Fibroblast of peridontal ligament (primary cell): ENCODE measurements at regions not wholly inside any gene's neighbourhood (a gene's known extent, or its start where the extent isn't known, plus 50 kb on each side); places are given as distances from the start of the nearest gene placed in this dataset.
"Not testable (repeated sequence)": the region's sequence is repeated elsewhere in the genome, so short reads cannot be mapped to it uniquely, and the experiment has no call there.

ENCODE experiments used
- DNase-seq: peaks from one replicate; pipeline ENCODE4 v3.0.0-alpha.2; 2010; ENCODE audit errors: extremely low read depth

DNA sequence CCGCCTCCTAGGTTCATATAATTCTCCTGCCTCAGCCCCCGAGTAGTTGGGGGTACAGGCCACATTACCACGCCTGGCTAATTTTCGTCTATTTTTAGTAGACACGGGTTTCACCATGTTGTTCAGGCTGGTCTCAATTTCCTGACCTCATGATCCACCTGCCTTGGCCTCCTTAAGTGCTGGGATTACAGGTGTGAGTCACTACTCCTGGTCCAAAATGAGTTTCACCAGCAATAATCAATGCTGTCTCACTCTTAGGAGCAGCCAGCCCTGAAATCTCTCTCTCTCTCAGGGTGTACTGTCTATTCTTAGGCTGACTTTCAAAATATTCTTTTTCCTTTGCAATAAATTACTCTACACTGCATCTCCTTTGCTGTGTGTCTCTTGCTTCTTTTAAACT lies 177.5 kb upstream of the HSFY2 start:
- no peak for DNase-seq

DNA sequence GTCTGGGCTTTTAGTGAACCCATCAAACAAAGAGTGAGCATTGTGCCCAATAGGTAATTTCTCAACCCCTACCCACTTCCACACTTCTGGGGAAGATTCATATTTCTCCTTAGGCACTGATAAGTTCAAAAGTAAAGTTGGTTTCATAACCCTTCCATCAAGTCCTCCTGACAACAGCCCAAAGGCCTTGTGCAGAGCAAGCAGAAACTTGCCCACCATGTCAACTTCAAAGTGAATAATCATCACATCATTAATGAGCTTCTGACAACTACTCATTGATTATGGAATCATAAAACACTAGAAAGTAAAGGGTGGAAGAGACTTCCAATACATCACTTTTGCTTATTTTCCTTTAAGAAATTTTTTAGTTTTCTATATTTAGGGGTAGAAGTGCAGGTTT lies 163.3 kb upstream of the HSFY2 start:
- DNase-seq = no peak

DNA sequence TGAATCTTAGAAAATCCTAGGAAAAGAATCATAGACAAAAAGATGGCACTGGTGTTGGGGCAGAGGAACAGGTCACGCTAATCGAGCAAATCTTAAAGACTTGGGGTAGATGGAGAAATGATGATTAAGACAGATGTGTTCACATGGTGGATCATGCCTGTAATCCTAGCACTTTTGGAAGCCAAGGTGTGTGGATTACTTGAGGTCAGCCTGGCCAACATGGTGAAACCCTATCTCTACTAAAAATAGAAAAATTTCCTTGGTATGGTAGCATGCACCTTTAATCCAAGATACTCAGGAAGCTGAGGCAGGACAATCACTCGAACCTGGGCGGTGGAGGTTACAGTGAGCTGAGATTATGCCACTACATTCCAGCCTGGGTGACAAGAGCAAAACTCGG lies 145.7 kb upstream of the HSFY2 start:
- no peak for DNase-seq

DNA sequence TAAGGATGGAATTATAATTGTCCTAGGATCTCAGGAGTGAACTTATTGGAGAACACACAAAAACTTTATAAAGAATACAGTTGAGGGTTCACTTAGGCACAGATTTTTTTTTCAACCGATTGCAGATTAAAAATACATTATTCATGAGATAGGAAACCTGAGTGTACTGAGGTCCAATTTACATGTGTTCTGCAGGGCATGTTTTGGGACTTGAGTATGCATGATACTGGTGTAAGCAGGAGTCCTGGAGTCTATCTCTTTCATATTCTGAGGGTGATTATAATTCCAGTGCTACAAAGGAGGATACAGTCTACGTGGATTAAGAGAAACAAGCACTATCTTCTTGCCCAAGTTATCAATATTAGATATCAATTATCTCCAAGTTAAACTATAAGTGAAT lies 139.3 kb upstream of the HSFY2 start:
- DNase-seq = no peak

DNA sequence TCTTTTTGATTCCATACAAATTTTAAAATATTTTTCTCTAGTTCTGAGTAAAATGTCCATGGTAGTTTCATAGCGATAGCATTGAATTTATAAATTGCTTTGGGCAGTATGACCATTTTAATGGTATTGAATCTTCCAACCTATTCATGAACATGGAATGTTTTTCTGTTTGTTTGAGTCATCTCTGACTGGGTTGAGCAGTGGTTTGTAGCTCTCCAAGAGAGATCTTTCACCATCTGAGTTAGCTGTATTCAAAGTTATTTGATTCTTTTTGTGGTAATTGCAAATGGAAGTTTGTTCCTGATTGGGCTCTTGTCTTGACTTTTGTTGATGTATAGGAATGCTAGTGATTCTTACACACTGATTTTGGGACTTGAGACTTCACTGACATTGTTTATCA lies 136.3 kb upstream of the HSFY2 start:
- peak; percentile 64 for DNase-seq

DNA sequence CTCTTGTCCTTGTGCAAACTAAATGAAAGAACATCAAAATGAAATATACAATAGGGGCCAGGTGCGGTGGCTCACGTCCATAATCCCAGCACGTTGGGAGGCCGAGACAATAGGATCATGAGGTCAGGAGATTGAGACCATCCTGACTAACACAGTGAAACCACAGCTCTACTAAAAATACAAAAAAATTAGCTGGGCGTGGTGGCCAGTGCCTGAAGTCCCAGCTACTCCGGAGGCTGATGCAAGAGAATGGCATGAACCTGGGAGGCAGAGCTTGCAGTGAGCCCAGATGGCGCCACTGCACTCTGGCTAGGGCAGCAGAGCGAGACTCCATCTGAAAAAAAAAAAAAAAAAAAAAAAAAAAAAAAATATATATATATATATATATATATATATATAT lies 132.7 kb upstream of the HSFY2 start:
- peak; percentile 11 for DNase-seq

DNA sequence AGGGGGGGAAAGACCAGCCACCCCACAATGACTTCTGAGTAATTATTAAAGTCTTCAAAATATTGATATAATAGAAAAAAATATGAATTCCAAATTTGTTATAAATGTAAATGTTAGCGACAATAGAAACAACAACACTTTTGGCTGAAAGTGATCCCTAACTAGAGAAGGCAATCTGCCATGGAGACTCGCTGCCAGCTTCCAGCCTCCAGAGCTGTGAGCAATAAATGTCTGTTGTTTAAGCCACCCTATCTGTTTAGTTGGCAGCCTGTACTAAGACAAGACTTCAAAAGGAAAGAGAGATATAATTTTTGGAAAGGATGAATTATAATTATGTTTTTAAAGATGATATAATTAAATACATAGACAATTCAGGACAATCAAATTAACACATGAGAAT lies 130.8 kb upstream of the HSFY2 start:
- DNase-seq = no peak

DNA sequence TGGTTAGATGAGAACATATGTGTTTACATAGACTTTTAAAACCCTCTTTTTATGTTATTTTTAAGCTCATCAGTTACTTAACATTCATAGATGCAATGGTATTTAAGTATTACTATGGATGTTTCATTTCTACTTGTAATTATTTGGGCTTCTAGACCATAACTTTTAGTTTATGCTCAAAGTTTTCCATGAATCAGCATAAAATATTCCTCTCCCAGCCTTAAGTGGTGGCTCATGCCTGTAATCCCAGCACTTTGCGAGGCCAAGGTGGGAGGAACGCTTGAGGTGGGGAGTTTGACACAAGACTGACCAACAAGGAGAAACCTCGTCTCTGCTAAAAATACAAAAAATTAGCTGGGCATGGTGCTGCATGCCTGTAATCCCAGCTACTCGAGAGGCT lies 118.5 kb upstream of the HSFY2 start:
- DNase-seq = no peak

DNA sequence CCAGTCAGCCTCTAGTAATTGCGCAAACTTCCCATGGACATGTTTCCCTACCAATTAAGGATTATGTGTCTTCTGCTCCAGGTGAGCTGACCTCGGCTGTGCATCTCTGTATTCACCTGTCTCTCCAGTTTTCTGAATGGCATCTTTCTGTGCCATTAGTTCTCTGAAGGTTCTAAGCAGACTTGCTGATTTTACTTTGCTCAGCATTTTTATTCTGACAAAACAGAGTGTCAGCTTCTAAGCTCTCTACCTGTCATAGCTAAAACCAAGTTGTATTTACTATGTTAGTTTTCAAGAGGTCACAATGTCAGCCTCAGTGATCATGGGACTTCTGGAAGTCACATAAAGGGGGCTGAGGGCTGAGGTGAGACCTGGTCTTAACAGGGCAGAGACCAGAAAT lies 116.0 kb upstream of the HSFY2 start:
- no peak for DNase-seq

DNA sequence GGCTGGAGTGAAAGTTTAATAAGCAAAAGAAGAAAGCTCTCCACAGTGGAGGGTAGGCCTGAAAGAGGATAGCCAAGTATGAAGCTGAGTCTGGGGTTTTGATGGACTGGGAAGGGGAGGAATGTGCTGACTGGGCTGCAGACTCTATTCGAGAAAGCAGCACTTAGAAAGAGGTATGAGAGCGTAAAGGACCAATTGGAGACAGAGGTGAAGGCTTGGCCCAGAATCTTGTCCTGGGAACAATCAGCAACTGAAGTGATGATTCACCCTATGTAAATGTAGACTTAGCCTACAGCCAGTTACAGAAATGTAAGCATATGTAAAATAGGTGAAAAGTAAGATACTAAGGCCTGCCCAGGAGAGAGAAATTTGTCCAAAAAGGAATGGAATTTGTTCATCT lies 111.2 kb upstream of the HSFY2 start:
- peak; percentile 56 for DNase-seq

DNA sequence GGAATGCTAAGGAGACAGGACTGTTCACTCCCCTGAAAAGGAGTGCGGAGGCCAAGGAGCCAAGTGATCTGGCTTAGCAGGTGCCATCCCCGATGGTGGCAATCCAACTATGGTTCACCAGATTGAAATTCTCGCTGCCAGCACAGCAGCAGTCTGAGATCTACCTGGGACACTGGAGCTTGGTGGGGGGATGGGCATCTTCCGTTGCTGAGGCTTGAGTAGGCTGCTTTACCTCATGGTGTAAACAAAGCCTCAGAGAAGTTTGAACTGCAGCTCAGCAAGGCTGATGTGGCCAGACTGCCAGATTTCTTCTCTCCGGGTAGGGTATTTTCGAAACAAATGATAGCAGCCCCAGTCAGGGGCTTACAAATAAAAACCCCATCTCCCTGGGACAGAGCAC lies 95.6 kb upstream of the HSFY2 start:
- DNase-seq = not testable (repeated sequence)

DNA sequence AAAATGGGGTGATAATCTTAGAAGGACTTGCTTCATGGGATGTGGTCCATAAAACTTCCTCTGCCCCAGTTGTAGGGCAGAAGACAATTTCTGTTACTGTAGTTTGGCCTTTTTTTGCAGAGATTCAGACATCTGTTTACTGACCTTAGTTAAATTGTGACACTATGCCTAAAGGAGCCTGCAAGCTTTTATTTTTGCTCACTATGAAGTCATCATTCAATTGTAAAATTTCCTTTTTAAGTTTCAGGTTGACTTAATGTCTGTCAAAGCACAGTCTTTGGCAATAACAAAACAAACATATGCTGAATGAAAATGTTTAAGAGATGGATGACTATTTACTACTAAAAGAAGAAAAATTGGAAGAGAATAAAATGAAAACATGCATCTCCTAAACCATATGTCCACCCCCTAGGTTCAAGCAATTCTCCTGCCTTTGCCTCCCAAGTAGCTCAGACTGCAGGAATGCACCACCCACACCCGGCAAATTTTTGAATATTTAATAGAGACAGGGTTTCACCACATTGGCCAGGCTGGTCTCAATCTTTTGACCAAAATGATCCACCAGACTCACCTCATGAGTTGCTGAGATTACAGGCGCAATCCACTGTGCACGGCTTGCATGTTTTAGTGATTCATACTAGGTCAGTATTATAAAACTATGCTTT lies 93.5 kb upstream of the HSFY2 start:
- DNase-seq = not testable (repeated sequence)

DNA sequence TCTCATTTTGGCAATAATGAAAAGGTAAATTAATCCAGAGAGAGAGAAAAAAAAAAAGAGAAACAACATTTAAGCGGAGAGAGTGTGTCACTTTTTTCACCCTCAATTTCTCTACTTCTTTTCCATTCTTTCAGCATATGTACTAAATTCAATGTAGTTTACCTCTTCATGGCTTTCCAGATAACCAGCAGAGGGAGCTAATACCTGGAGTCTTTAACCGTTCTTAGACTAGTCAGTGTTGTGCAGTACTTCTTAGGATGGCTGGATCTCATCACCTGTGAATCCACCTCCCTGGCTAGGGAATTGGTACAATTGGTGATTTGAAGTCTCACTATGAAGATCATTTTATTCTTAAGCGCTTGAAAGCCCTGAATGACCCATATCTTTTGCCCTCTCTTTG lies 87.3 kb upstream of the HSFY2 start:
- not testable (repeated sequence) for DNase-seq

DNA sequence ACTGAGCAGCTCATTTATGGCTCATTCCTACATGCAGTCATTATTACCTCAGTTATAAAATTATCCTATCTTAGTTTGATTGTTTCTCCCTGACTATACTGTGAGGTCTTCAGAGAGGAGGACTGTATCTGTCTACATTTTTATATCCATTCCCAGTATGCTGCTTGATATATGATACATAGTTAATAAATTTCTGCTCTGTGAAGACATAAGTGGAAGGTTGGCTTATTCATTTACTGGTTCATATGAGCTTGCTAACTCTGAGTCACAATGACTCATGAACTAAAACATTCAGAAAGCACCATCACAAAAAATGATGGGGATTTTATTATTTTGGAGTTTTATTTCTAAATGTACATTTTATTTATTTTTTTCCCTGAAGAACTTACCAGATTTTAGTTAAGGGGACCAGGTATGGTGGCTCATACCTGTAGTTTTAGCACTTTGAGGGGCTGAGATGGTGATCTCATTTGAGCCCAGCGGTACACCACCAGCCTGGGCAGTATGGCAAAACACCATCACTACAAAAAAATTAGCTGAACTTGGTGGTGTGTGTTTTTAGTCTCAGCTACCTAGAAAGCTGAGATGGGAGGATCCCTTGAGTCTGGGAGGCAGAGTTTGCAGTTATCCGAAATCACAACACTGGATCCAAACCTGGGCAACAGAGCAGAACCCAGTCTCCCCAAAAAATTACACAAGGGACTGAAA lies 85.1 kb upstream of the HSFY2 start:
- DNase-seq = not testable (repeated sequence)

DNA sequence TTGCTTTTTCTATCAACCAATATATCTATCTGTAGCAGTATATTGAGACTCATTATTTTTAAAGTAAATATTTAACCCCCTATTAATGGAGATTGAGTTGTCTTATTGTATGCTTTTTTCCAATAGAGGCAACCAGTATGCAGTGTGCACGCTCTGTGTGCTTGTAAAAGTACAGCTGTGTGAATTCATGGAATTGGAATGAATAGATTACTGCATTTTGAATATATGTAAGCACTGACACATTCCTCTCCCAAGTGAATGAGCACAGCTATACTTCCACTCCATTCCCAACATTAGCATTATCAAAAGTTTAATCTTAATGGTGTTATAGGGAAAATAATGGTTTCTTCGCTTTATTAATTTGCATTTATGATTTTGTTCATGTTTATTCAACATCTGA lies 81.6 kb upstream of the HSFY2 start:
- DNase-seq = not testable (repeated sequence)

DNA sequence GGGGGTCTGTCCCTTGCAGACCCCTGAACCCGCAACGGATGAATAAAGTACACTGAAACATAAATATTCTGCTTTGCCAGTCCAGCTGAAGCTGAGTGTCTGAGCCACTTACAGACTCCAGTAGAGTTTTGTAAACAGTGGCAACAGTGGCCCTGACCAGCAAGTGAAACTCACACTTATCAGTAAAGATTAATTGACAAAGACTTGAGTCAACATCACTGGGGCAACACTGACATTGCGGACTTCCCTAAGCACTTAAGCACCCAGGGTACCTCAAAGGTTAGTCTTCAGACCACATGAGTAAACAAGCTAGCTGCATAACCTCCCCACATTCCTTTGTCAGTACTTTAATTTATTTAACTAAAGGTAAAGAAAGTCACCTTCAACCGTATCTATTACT lies 79.8 kb upstream of the HSFY2 start:
- not testable (repeated sequence) for DNase-seq

DNA sequence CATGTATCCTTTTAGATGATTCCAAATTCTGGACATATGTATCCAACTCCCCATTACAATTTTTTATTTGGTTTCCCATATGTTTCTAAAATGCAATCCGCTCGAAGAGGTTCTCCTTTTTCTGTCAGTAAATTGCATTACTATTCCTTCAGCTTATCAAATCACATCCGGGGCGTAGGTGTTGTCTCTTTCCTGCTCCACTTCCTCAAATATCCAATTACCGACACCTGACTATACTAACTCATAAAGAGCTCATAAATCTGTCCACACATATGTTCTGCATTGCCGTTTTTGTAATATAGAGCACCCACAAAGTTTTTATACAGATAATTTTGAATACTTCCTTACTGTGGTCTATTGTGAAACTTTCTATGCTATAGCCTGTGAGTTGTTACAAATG lies 63.1 kb upstream of the HSFY2 start:
- DNase-seq = not testable (repeated sequence)
